Testis (tissue), 2 donors: ENCODE measurements at regions not wholly inside any gene's neighbourhood (a gene's known extent, or its start where the extent isn't known, plus 50 kb on each side); places are given as distances from the start of the nearest gene placed in this dataset.

Experiments
- DNase-seq: peaks from one replicate; pipeline ENCODE4 v3.0.0-alpha.2; 2019
- H3K27ac ChIP-seq, 2 donors: fragments of 200-600 bp; sonication (generic); one replicate each; pipeline ENCODE4 v1.5.1; 2019
- H3K27me3 ChIP-seq: fragments of 200-600 bp; sonication (generic); one replicate; pipeline ENCODE4 v1.5.1; 2019
- H3K36me3 ChIP-seq: fragments of 200-600 bp; sonication (generic); one replicate; pipeline ENCODE4 v1.5.1; 2017; ENCODE audit warnings: low read depth; ENCODE audit errors: missing control alignments
- H3K4me1 ChIP-seq: fragments of 200-600 bp; sonication (generic); one replicate; pipeline ENCODE4 v1.5.1; 2019
- H3K4me3 ChIP-seq, 2 donors: fragments of 200-600 bp; sonication (generic); one replicate each; pipeline ENCODE4 v1.5.1; 2017 to 2019
- H3K9me3 ChIP-seq: fragments of 200-600 bp; sonication (generic); one replicate; pipeline ENCODE4 v1.5.1; 2017
- CTCF ChIP-seq, 3 experiments: fragments of 450-650 bp in 2 of 3; fragments of 200-600 bp in 1 of 3; sonication (generic) in 1 of 3; IDR thresholded peaks; one replicate each; pipeline ENCODE4 v1.5.1; 2016 to 2019; ENCODE audit warnings: antibody characterized with exemption in 3 of 3, mild to moderate bottlenecking in 2 of 3, moderate library complexity in 1 of 3
- POLR2A ChIP-seq: fragments of 450-650 bp; IDR thresholded peaks from one replicate; pipeline ENCODE4 v1.6.1; 2017; ENCODE audit warnings: antibody characterized with exemption, mild to moderate bottlenecking, moderate library complexity
- WGBS, 2 donors: methylation state at CpG; one replicate each; pipeline ENCODE4 v1.1.5; 2018; 5-methylcytosine and 5-hydroxymethylcytosine counted together
- intact Hi-C: fragments of 100-400 bp; cut with DNase I; formaldehyde crosslinking; loops from one replicate; pipeline ENCODE4 v1.15.1; 2023; ENCODE audit warnings: low total_unique reads

GRCh38 chr4:8695237-8696219 is 103.0 kb downstream of the CPZ start:
- no peaks in the 10 kb centered on the region for H3K27me3 ChIP-seq
- intact Hi-C loops: no loop called here
- no peak for DNase-seq
- H3K9me3 ChIP-seq: no peaks in the 10 kb centered on the region
- TF ChIP-seq POLR2A: no peak
- no peak for TF ChIP-seq CTCF (IDR thresholded peaks at IDR 0.05)
- H3K4me3 ChIP-seq: no peak overlapping the region
- WGBS, 2 donors: 75 to 78% methylated on average over 18 of the region's 18 CpGs
- no peaks in the 10 kb centered on the region for H3K4me1 ChIP-seq
- no peak overlapping the region for H3K27ac ChIP-seq
- H3K36me3 ChIP-seq: no peaks in the 10 kb centered on the region

DNA sequence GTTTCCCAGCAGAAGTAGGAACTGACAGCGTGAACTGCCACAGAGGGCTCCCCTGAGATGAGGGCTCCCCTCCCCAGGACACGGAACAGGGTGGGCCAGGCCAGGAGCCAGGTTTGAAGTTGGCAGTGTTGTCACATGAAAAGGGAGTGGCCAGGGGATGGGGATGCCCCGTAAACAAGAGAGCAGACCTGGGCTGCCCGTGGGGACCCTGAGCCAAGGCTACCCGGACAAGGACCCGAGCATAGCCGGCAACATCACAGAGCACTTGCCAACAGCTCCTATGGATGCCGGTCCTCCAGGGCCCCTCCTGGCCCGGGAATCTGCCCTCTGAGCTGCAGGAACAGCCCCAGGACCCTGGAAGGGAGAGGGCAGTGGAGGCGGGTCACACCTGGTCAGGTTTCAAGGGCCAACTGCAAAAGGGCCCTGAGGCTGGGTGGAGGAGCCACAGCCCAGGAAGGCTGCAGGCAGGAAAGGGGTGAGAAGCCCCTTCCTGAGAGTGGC is 102.1 kb downstream of the CPZ start:
- WGBS, 2 donors: 78 to 82% methylated on average over 8 to 10 of the region's 10 CpGs
- H3K9me3 ChIP-seq: no peaks in the 10 kb centered on the region
- TF ChIP-seq POLR2A (no peak), CTCF (IDR thresholded peaks at IDR 0.05) (no peak)
- no peaks in the 10 kb centered on the region for H3K27me3 ChIP-seq
- no peak overlapping the region for H3K27ac ChIP-seq
- no peaks in the 10 kb centered on the region for H3K4me1 ChIP-seq
- intact Hi-C loops: no loop called here
- H3K4me3 ChIP-seq: no peak overlapping the region
- DNase-seq: no peak
- no peaks in the 10 kb centered on the region for H3K36me3 ChIP-seq

DNA sequence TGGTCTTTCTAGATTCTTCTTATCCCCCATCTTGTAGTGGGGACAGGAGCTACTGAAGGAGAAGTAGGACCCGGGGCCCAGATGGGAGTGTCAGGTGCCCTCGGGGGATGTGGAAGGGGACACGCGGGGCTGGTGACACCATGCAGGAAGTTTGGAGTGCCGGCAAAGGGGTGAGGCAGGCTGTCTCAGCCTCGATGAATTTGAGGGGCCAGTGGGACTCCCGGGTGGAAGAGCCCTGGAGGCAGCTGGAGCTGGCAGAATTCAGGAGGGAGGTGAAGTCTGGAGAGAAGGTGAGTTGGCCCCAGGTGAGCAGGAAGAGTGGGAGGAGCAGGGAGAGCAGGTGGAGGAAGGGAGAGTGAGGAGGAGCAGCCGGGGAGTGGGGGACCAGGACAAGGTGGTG is 101.7 kb downstream of the CPZ start:
- 65 to 79% methylated on average over 8 of the region's 8 CpGs for whole genome bisulfite sequencing, 2 donors
- H3K27me3 ChIP-seq: no peaks in the 10 kb centered on the region
- no peak for DNase-seq

GRCh38 chr4:8691151-8691775 is 98.7 kb downstream of the CPZ start:
- TF ChIP-seq CTCF (IDR thresholded peaks at IDR 0.05): no peak
- TF ChIP-seq POLR2A: no peak
- no peaks in the 10 kb centered on the region for H3K4me1 ChIP-seq
- H3K4me3 ChIP-seq: no peak overlapping the region
- intact Hi-C loops: no loop called here
- DNase-seq: no peak
- 76 to 92% methylated on average over 9 to 27 of the region's 27 CpGs for WGBS, 2 donors
- no peaks in the 10 kb centered on the region for H3K27me3 ChIP-seq
- H3K36me3 ChIP-seq: no peaks in the 10 kb centered on the region
- H3K9me3 ChIP-seq: no peaks in the 10 kb centered on the region
- no peak overlapping the region for H3K27ac ChIP-seq

More for the DNA sequence above, 101.7 kb downstream of the CPZ start:
- intact Hi-C loops: no loop called here
- no peaks in the 10 kb centered on the region for H3K4me1 ChIP-seq
- H3K4me3 ChIP-seq: no peak overlapping the region
- no peaks in the 10 kb centered on the region for H3K9me3 ChIP-seq
- TF ChIP-seq CTCF (IDR thresholded peaks at IDR 0.05) (no peak), POLR2A (no peak)
- no peak overlapping the region for H3K27ac ChIP-seq
- no peaks in the 10 kb centered on the region for H3K36me3 ChIP-seq
